GM21825 (cell line): ENCODE measurements at regions not wholly inside any gene's neighbourhood (a gene's known extent, or its start where the extent isn't known, plus 50 kb on each side); places are given as distances from the start of the nearest gene placed in this dataset.

Source experiments
- ATAC-seq: cut with Tn5 transposase; IDR thresholded peaks from one replicate; pipeline ENCODE4 v1.9.1; 2021; ENCODE audit warnings: mild to moderate bottlenecking, moderate library complexity; ENCODE audit not compliant: unreplicated experiment

GRCh38 chr18:45168866-45169600 lies 446.2 kb upstream of the SLC14A2 start:
- no peak for ATAC-seq

- no peak for ATAC-seq
These were observed 445.7 kb upstream of the SLC14A2 start for GRCh38 chr18:45169610-45170009.

- ATAC-seq = no peak
These were observed 443.5 kb upstream of the SLC14A2 start for GRCh38 chr18:45171679-45172191.

GRCh38 chr18:45173327-45173726 lies 441.9 kb upstream of the SLC14A2 start:
- no peak for ATAC-seq

- no peak for ATAC-seq
These were observed 441.3 kb upstream of the SLC14A2 start for GRCh38 chr18:45173799-45174519.

- ATAC-seq = no peak
These were observed 440.6 kb upstream of the SLC14A2 start for GRCh38 chr18:45174629-45175136.

GRCh38 chr18:45175511-45175910 lies 439.8 kb upstream of the SLC14A2 start:
- no peak for ATAC-seq

- no peak for ATAC-seq
These were observed 428.4 kb upstream of the SLC14A2 start for GRCh38 chr18:45186832-45187231.

GRCh38 chr18:45191795-45192194 lies 423.5 kb upstream of the SLC14A2 start:
- no peak for ATAC-seq

- ATAC-seq = peak; percentile 98
These were observed 417.7 kb upstream of the SLC14A2 start for GRCh38 chr18:45197526-45197970.

GRCh38 chr18:45198526-45198925 lies 416.8 kb upstream of the SLC14A2 start:
- ATAC-seq = no peak

GRCh38 chr18:45201029-45201428 lies 414.2 kb upstream of the SLC14A2 start:
- ATAC-seq = no peak

- no peak for ATAC-seq
These were observed 413.8 kb upstream of the SLC14A2 start for GRCh38 chr18:45201489-45201888.

- no peak for ATAC-seq
These were observed 413.2 kb upstream of the SLC14A2 start for GRCh38 chr18:45202061-45202460.

- no peak for ATAC-seq
These were observed 411.6 kb upstream of the SLC14A2 start for GRCh38 chr18:45203677-45204076.

- no peak for ATAC-seq
These were observed 407.9 kb upstream of the SLC14A2 start for GRCh38 chr18:45207328-45207727.

- no peak for ATAC-seq
These were observed 407.1 kb upstream of the SLC14A2 start for GRCh38 chr18:45208164-45208563.

GRCh38 chr18:45212181-45213039 lies 402.9 kb upstream of the SLC14A2 start:
- peak; percentile 98 for ATAC-seq

GRCh38 chr18:45213040-45213333 lies 402.3 kb upstream of the SLC14A2 start:
- ATAC-seq = no peak

GRCh38 chr18:45218436-45218835 lies 396.8 kb upstream of the SLC14A2 start:
- ATAC-seq = no peak

- ATAC-seq = no peak
These were observed 393.9 kb upstream of the SLC14A2 start for GRCh38 chr18:45221363-45221762.
